CMK (cell line): ENCODE measurements at regions not wholly inside any gene's neighbourhood (a gene's known extent, or its start where the extent isn't known, plus 50 kb on each side); places are given as distances from the start of the nearest gene placed in this dataset.
"Not testable (repeated sequence)": the region's sequence is repeated elsewhere in the genome, so short reads cannot be mapped to it uniquely, and the experiment has no call there.

Source experiments
- DNase-seq: peaks from one replicate; pipeline ENCODE4 v3.0.0-alpha.2; 2010; ENCODE audit warnings: low read depth

DNA sequence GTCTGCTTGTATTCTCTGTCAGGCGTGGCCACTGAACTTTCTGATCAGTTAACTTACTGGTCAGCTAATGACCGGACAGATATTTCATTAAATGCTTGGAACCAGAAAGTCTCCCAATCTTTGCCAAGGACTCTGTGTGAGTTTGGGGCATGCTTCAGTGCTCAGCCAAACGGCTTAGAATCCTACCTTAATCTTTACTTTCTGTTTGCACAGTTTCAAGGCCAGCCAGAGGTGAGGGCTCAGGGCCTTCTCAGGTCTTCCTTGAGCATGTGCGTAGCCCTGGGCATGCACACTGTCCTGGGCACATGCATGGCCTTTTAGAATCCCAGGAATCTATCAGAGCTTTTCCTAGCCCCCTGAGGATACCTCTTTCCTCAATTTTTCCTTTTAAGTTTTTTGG, 230.1 kb downstream of the RAB11FIP4 start:
- DNase-seq: no peak

DNA sequence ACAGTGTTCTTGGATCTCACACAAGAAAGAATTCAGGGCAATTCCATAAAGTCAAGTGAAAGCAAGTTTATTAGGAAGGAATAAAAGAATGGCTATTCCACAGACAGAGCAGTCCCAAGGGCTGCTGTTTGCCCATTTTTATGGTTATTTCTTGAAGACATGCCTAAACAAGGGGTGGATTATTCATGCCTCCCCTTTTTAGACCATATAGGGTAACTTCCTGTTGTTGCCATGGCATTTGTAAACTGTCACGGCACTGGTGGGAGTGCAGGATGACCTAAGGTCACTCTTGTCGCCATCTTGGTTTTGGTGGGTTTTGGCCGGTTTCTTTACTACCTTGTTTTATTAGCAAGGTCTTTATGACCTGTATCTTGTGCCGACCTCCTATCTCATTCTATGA, 219.6 kb downstream of the RAB11FIP4 start:
- not testable (repeated sequence) for DNase-seq

DNA sequence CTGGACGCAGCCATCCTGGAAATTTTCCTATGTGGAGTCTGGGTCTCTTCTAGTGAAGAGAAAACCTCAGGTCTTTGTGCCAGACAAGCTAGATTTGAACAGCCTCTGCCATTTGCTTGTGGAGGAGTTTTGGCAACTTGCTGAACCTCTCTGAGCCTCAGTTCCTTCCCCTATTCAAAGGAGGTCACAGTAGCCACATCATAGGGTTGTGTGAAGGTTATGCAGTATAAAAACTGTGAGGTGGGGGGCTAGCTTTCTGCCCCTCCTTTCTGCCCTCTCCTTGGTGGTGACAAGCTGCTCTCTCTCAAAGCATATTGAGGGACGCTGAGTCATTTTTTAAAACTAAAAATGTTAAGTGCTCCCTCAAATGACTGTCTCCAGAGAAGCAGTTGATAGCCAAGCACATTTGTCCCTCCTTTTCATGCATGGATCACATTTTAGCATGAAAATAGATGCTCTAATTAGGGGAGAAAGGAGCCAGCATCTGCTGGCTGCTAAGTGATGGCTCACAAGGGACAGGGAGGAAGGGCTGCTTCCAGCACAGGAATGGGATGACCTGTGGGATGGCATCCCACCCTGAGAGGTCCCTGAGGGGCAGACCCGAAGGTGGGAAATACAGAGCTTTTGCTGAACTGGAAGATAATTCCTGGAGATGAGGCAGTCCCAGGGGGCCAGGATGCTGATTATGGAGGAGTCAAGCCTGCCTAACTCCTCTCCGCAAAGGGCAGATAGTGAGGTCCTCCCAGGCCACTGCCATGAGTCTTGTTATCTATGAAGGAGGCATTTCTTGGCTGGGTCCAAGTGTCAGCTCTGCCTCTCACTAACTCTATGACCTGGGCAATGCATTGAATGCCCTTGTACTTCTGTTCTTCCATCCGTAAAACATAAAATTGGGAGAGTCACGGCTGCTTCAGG, 218.8 kb downstream of the RAB11FIP4 start:
- no peak for DNase-seq

DNA sequence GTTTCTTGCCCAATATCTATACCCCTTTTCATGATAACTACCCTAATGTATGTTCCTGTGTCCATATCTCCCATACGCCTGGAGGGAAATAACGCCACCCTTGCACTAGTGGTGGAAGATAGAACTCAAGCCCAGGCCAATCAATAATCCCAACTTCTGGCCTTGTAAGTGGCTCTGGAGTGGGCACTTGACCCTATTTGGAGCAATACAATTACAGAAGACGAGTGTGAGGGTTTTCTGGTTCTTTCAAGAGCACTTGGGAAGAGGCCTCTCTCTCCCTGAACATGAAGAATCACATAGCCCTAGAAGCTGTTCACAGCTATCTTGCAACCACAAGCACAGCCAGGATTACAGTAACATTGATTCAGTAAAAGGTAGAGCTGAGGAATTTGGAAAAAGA, 217.9 kb downstream of the RAB11FIP4 start:
- no peak for DNase-seq

DNA sequence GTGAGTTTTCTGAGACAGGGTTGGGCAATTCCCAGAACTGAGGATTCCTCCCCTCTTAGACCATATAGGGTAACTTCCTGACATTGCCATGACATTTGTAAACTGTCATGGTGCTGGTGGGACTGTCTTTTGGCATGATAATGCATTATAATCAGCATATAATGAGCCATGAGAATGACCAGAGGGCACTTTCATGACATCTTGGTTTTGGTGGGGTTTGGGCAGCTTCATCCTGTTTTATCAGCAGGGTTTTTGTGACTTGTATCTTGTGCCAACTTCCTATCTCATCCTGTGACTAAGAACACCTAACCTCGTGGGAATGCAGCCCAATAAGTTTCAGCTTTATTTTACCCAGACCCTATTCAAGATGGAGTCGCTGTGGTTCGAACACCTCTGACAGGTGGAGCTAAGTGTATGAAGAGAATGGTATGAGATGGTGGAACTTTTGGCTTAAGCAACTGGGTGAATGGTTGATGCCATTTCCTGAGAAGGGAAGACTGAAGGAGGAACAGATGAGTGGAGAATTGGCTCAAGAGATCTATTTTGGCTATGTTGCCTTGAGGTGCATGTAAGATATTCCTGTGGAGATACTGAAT, 217.3 kb downstream of the RAB11FIP4 start:
- DNase-seq: no peak

DNA sequence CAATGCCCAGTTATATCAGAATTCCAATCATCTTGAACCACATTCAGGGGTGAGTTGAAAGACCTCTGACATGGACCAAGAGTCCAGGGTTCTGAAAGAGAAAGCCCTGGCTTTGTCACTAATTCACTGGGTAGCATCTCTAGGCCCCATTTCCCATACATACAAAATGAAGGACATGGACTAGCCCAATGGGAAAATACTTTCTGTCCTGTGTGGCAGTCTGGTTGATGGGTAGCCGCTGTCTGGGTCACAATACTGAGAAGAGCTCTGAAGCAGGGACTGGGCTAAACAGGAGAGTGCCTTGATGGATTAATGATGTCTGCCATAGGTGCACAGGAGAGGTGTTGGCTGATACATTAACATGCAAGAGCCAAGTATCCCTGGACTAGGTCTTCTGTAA, 214.3 kb downstream of the RAB11FIP4 start:
- no peak for DNase-seq

DNA sequence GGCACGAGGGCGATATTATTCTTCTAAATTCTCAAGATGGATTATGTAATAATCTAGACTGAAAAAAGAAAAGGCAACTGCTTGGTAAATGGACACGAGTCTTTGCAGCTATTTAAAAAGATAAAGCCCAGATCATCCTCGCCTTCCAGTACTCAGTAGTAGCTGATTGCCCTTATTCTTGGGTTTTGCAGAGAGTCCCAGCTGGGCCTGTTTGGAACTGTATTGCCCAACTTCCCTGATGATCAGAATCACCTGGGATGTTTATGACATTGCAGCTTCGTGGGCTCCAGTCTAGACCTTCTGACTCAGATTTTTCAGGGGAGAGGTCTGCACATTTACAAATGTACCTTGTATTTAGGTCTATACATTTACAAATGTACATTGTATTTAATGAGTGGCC, 213.5 kb downstream of the RAB11FIP4 start:
- DNase-seq: no peak

DNA sequence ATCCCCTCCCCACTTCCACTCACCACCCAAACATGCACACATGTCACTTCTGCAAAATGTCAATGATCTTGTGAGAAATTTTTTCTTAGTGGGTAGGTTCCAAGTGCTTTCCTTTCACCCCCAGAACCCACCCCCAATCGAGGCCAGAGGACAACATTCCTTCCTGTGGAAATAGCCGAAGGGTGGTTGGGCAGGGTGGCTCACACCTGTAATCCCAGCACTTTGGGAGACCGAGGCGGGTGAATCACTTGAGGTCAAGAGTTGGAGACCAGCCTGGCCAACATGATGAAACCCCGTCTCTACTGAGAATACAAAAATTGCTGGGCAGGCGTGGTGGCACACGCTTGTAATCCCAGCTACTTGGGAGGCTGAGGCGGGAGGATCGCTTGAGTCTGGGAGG, 208.7 kb downstream of the RAB11FIP4 start:
- DNase-seq: not testable (repeated sequence)

DNA sequence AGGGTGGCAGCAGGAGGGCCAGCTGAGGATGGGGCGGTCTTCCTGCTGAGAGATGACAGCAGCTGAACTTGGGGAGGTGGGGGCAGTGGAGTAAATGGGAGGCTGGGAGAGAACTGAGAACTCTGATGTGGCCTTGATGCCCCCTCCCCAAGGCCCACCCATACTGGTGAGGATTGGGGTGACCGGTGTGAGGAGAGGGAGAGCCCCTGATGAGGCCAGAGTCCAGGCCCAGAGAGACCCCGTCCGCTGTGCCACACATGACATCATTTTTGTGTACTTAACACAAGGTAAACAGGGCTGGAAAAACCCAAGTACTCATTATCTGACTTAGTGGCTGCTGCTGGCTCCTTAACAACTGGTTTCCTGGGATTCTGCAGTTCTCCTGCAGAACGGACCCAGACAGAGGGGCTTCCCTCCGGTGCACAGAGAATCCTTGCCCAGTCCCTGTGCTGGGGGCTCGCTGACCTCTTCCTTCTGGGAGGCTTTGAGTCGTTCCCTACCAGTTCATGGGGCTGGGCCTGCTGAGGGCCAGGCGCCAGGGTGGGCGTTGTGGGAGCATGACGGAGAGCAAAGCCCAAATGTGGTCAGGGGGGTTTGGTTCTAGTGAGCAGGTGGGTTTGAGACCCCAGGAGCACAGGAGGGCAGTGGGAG, 207.6 kb downstream of the RAB11FIP4 start:
- no peak for DNase-seq

DNA sequence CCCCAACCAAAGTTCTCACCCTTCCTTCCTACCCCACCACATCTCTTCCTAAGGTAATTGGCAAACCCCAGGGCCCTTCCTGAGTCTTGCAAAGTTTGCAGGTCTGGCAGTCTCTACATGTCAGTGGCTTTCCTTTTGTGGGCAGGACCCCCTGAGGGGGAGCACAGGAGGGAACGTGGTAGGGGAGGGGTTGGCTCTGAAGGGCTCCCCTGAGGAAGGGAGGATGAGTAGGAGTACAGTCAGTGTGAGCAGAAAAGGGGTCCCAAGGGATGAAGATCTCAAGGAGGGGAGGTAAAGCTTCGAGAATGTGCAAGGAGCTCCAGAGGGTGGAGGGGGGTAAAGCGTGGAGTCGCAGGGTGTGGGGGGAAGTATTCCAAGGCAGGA, 206.9 kb downstream of the RAB11FIP4 start:
- DNase-seq: no peak

DNA sequence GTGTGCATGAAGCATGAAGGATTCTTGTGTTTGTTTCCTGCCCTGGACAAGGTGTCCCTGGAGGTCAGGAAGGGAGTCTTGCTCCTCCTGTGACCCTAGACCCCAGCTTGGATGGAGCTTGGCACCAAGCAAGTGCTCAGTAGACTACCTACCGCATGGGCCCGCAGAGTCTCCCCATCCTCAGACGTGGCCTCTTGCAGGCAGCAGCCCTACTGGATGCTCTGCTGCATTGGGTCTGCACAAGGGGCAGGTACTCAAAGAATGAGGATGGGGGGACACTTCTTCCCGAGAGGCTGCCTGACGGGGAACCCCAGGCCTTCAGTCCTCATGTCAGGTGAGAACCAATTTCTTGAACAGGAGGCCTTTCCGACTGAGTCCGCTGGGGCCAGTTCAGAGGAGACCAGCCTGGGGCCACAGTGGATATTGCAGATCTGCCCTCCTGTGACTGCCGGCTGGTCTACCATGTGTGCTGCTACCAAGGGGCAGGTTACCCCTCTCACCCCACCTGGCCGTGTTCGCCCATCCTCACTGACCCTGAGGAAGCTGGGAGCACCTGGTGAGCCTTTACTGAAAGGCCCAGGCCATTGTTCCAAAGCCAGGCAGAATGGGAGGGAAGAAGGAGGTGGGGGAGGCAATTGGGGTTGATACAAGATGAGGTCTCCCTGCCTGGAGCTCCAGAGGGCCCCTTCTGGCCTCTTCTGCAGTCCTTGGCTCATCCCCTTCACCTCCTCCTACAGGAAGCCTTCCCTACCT, 206.3 kb downstream of the RAB11FIP4 start:
- no peak for DNase-seq

DNA sequence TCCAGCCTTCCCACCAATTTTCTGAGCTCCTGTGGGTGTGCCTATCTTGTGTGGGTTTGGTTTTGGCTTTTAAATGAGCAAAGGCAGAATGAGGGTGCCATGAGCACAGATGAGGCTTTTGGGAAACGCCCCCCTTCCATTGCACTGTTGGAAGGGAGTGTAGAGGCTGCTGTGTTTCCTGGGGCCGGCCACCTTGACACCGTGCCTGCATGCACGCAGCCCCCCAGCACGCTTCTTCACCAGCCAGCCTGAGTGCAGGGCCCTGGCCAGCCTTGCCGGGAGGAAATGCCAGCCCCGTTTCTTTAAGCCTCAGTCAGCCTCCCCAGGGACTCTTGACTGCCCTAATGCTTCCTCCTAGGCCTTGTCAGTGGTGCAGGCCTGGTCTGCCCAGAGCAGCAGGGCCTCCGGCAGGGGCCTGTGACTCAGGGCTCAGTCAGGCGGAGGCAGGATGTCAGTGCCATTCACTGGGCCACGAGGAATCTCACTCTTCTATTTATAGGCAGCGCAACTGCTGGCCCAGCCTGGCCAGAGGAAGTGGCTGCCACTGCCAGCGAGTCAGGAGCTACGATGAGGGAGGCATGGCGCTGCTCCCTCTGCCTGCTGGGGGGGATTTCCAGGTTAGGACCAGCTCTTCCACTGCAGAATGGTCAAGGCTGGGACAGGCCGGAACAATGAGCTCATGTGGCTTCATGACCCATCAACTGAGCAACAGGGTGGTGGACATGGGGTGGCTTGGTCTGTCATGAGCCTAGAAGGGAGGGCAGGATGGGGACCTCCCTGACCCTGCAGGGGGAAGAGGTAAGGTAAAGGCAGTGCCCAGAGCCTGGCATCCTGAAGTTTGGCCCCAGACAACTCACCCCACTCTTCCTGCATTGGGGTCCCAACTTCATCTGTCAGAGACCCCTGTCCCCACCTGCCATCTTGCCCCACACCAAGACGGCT, 205.2 kb downstream of the RAB11FIP4 start:
- DNase-seq: no peak

DNA sequence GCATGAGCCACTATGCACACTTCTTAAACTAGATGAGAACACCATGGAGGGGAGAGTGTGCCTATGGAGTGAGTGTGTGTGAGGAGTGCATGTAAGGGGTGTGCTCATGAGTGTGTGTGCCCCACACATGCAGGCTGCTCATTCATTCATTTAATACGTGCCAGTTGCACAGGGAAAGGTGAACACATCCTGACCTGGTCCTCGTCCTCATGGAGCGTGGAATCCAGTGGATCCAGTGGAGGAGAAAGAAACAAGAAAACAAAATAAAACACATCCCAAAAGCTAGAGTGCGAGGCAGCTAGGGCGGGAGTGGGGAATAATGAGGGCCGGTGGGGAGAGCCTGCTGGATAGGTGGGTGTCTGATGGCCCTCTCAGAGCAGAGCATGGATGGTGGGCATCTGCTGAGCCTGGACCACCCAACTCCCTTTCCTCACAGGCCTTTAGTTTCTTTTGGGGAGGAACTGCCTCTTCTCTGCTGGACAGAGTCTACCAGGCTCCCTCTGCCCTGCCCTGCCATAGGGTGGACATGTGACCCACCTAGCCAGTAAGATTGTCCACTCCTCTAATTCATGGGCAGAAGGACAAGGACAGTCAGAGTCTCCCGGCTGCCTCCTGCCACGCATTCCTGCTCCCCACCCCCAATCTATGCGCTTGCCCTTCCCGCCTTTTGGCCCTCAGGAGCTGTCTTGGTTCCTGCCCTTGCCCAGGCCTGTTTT, 204.3 kb downstream of the RAB11FIP4 start:
- no peak for DNase-seq

DNA sequence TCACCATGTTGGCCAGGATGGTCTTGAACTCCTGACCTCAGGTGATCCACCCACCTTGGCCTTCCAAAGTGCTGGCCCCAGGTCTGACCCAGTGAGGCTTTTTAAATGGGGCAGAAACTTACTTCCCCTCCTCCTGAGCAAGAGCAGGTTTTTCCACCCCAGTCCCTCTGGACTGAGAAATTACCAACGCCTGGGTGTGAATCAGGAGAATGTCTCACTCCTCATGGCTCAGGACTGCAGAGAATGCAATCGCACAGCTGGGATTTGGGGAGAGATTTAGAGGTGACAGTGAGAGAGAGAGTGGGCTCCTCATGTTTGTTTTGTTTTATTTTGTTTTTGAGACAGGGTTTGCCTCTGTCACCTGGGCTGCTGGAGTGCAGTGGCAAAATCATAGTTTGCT, 203.6 kb downstream of the RAB11FIP4 start:
- DNase-seq: no peak

DNA sequence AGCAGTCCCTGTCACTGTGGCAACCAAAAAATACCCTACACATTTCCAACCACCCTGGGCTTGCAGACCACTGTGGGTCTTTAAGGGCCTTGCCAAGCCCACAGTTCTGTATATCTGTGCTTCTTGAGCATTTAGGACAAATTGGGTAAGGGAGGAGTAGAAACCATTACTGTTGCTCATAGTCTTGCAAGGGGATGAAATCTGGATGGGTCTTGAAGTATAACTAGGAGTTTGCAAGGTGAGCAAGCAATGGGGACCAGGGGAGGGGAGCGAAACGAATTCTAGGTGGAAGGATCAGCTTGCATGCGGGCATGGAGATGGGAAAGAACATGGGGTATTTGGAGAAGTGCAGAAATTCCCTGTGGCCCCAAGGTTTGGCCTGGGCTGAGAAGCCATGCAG, 202.9 kb downstream of the RAB11FIP4 start:
- DNase-seq: no peak

DNA sequence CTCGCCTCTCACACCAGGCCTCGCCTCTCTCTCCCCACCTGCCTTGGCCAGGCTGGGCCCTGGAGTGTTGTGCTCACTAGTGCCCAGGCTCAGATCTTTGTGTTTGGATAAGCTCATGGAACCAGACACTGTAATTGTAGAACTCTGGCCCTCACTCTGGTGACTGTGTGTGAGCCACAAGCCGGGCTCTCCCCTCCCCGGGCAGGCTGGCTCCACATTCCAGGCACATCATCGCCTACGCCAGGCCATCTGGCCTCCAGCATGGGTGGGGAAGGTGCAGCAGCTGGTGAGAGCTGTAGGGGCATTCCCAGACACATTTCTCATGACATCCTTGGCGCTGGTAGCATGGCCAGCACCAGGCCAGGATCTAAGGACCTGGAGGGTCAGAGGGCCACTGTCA, 202.3 kb downstream of the RAB11FIP4 start:
- no peak for DNase-seq

DNA sequence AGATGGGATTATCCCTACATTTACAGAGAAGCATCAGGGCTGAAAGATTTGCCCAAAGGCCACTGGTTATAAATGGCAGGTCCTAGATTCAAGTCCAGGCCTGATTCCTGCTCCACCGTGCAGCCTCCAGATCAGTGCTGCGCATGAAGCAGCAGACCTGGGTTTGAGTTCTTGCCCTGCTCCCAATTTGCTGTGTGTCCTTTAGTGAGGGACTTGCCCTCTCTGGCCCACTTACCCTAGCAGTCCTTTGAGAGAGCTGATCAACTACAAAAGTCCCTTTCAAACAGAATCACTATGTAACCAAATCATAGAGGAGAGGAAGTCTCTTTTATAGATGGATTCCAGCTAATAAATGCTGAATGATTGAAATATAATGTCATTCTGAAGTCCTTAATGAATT, 200.4 kb downstream of the RAB11FIP4 start:
- DNase-seq: no peak

DNA sequence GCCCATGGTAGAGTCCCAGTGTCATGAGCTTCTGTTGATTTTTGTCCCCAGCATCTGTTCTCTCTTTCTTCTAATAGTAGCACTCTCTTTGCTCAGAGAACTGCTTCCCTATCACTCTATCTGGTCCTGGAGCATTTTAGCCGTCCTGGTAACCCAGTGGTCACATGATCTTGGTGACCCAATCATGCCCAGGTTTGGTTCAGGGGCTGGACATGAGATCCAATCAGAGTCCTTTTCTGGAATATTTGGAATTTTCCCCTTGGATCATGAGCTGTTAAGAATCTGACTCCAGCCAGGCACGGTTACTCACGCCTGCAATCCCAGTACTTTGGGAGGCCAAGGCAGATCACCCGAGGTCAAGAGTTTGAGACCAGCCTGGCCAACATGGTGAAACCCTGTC, 197.0 kb downstream of the RAB11FIP4 start:
- DNase-seq: no peak

DNA sequence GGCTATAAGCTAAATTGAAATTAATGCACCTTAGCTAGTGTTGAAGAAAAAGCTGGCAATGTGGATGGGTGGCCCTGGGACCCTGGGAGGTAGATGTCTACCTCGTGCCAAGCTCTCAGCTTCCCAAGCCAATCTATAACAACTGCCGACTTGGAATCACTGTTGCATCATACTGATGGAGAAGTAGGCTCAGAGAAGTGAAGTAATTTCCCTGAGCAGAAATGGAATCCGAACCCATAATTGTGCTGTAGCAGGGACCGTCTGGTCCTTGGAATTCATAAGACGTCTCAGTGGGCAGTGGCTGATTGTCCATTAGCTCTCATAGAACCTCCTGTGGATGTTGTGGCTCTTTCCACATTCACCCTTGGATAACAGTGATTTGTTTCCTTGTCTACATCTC, 196.6 kb downstream of the RAB11FIP4 start:
- no peak for DNase-seq
